GM19397 (cell line): ENCODE measurements at regions not wholly inside any gene's neighbourhood (a gene's known extent, or its start where the extent isn't known, plus 50 kb on each side); places are given as distances from the start of the nearest gene placed in this dataset.

ENCODE experiments used
- ATAC-seq: cut with Tn5 transposase; IDR thresholded peaks from one replicate; pipeline ENCODE4 v1.9.1; 2021; ENCODE audit warnings: mild to moderate bottlenecking, moderate library complexity; ENCODE audit not compliant: unreplicated experiment

GRCh38 chr4:31088600-31089230 is 368.5 kb downstream of the PCDH7 start:
- no peak for ATAC-seq

- no peak for ATAC-seq
These were observed 369.6 kb downstream of the PCDH7 start for GRCh38 chr4:31089815-31090214.

- no peak for ATAC-seq
These were observed 374.3 kb downstream of the PCDH7 start for GRCh38 chr4:31094474-31094873.

- ATAC-seq, result no peak
These were observed 377.8 kb downstream of the PCDH7 start for GRCh38 chr4:31097999-31098398.

- ATAC-seq, result no peak
These were observed 380.4 kb downstream of the PCDH7 start for GRCh38 chr4:31100536-31100935.

- no peak for ATAC-seq
These were observed 383.9 kb downstream of the PCDH7 start for GRCh38 chr4:31104043-31104442.

- no peak for ATAC-seq
These were observed 384.4 kb downstream of the PCDH7 start for GRCh38 chr4:31104577-31104976.

- ATAC-seq, result no peak
These were observed 386.2 kb downstream of the PCDH7 start for GRCh38 chr4:31106419-31106818.

- ATAC-seq, result no peak
These were observed 387.2 kb downstream of the PCDH7 start for GRCh38 chr4:31107362-31107761.

- ATAC-seq, result no peak
These were observed 388.6 kb downstream of the PCDH7 start for GRCh38 chr4:31108762-31109161.

- no peak for ATAC-seq
These were observed 391.6 kb downstream of the PCDH7 start for GRCh38 chr4:31111790-31112189.

GRCh38 chr4:31114816-31115215 is 394.6 kb downstream of the PCDH7 start:
- no peak for ATAC-seq

- ATAC-seq, result no peak
These were observed 403.9 kb downstream of the PCDH7 start for GRCh38 chr4:31124008-31124585.

- no peak for ATAC-seq
These were observed 404.9 kb downstream of the PCDH7 start for GRCh38 chr4:31125061-31125460.

GRCh38 chr4:31125496-31125895 is 405.3 kb downstream of the PCDH7 start:
- ATAC-seq, result no peak

GRCh38 chr4:31126881-31127398 is 406.8 kb downstream of the PCDH7 start:
- no peak for ATAC-seq

GRCh38 chr4:31130930-31131329 is 410.8 kb downstream of the PCDH7 start:
- ATAC-seq, result no peak

- no peak for ATAC-seq
These were observed 414.6 kb downstream of the PCDH7 start for GRCh38 chr4:31134720-31135119.

GRCh38 chr4:31139767-31140166 is 419.6 kb downstream of the PCDH7 start:
- no peak for ATAC-seq

GRCh38 chr4:31141095-31141831 is 421.1 kb downstream of the PCDH7 start:
- no peak for ATAC-seq

- ATAC-seq, result no peak
These were observed 421.6 kb downstream of the PCDH7 start for GRCh38 chr4:31141832-31142142.

- ATAC-seq, result no peak
These were observed 426.2 kb downstream of the PCDH7 start for GRCh38 chr4:31146366-31146765.
